IPS-NIHi11 (cell line): ENCODE measurements at regions not wholly inside any gene's neighbourhood (a gene's known extent, or its start where the extent isn't known, plus 50 kb on each side); places are given as distances from the start of the nearest gene placed in this dataset.
"Not testable (repeated sequence)": the region's sequence is repeated elsewhere in the genome, so short reads cannot be mapped to it uniquely, and the experiment has no call there.

Experiments used
- DNase-seq: peaks from one replicate; pipeline ENCODE4 v3.0.0; 2012; ENCODE audit warnings: mixed read lengths, low spot score

- not testable (repeated sequence) for DNase-seq
Measured at GRCh38 chr18:78283425-78283824, 696.2 kb upstream of the SALL3 start.

GRCh38 chr18:78292618-78293380 lies 686.8 kb upstream of the SALL3 start:
- DNase-seq = no peak

GRCh38 chr18:78293540-78293939 lies 686.1 kb upstream of the SALL3 start:
- no peak for DNase-seq

- DNase-seq = peak; percentile 56
Measured at GRCh38 chr18:78293940-78294541, 685.6 kb upstream of the SALL3 start.

- no peak for DNase-seq
Measured at GRCh38 chr18:78295262-78295661, 684.4 kb upstream of the SALL3 start.

- DNase-seq = no peak
Measured at GRCh38 chr18:78296166-78296565, 683.5 kb upstream of the SALL3 start.

- no peak for DNase-seq
Measured at GRCh38 chr18:78297048-78297447, 682.6 kb upstream of the SALL3 start.

- DNase-seq = no peak
Measured at GRCh38 chr18:78303519-78304191, 676.0 kb upstream of the SALL3 start.

DNA sequence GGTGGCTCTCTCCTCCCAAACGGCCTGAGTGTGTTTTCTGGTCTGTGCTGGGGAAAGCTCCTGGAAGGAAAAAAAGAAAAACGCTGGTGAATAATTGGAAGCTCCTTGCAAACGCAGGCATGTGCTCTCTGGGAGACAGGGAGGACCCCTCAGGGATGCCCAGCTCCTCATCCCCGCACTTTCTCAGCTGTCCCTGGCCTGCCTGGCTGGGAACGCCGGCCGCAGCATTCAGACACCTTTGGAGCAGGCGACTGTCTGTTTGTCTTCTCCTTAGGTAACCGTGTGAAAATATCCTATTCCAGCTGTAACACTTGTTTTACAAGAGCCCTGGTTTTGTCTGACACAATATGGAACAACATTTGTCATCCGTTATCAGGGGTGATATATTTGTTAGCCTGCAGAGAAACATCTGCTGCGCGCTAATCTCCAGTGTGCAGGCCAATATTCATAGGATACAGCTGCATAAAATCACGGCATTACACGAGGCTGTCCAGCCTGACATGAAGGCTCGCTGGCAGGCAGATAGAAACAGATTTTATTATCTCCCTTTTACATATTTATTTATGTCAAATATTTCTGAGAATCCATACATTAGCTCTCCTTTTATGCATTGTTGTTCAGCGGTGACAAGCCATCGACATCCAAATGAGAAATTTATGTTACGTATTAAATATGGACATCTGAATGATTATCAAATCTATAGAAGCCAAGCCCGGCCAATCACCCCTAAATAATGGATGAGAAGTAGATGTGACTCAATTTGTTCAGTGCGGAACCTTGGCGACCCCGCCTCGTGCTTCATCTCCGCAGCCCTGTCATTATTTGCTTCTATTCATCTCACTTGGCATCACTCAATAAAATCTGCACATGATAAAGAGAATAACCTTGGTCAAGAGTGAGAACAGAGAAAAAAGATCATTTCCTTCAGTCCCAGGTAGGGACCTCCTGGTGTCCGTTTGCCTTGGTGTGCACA lies 675.1 kb upstream of the SALL3 start:
- no peak for DNase-seq

DNA sequence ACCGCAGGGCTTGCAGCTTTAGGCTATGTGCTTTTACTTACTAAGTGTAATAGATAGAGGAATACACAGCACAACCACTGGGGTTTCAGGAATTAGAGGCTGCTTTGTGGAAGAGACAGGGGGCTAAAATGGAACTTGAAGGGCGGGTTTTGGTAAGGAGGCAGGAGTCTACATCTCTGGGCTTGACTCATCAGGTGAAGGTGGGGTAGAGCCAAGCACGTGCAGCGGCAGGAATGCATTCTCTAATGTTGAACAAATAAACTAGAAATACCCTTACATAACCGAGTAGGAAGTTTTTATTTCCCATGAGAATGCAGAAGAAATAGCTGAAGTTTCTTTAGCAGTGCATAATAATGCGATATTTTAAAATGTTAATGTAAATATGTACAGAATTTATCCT lies 673.8 kb upstream of the SALL3 start:
- no peak for DNase-seq

DNA sequence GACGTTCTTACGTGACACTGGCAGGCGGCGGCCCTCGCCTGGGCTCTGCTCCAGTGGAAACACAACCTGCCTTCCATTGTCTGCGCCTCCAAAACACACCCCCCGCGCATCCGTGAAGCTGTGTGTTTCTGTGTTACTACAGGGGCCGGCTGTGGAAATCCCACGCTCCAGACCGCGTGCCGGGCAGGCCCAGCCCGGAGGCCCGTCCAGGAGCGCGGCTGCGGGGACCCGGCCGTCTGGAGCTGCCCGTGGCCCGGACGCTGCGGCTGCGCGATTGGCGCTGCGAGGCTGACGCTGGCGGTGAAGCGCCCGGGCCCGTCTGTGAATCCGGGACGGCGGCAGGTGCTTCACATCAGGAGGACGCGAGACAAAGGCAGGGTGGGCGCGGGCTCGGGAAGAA lies 670.3 kb upstream of the SALL3 start:
- DNase-seq = no peak

DNA sequence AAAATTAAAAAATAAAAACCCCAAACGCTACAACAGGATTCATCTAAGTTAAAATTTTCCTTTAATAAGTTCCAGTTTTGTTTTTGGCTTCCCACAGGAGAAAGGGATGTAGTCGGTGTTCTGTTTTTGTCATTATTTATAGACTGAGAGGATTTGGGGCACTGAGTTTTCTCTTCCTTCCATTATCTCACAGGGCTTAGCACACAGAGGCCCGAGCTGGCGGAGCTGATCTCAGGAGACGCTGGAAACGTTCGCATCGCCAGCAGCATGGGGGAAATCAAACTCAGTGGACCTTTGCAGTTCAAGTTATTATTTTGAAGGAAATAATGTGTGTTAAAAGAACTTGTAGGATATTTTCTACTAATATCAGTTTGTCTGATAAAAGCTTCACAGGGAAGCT lies 669.7 kb upstream of the SALL3 start:
- no peak for DNase-seq

DNA sequence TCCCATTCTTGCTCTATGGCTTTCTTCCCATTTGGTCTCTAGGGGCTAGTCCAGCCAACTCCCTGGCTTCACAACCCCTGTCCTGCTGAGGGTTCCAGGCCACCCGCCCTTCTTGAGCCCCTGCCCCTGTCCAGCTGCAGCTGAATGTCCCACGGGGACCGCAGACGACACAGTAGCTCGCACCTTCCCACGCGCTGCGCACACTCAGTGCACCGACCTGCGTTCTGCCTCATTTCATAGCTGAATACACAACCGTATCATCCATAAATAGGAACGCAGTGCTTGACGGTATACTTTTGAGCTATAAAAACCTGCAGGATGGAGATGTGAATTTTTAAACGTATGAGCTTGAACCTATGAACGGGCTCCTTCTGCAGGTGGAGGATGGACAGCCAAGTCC lies 660.4 kb upstream of the SALL3 start:
- DNase-seq = no peak

- no peak for DNase-seq
Measured at GRCh38 chr18:78319961-78320360, 659.7 kb upstream of the SALL3 start.

- no peak for DNase-seq
Measured at GRCh38 chr18:78321402-78321801, 658.2 kb upstream of the SALL3 start.

DNA sequence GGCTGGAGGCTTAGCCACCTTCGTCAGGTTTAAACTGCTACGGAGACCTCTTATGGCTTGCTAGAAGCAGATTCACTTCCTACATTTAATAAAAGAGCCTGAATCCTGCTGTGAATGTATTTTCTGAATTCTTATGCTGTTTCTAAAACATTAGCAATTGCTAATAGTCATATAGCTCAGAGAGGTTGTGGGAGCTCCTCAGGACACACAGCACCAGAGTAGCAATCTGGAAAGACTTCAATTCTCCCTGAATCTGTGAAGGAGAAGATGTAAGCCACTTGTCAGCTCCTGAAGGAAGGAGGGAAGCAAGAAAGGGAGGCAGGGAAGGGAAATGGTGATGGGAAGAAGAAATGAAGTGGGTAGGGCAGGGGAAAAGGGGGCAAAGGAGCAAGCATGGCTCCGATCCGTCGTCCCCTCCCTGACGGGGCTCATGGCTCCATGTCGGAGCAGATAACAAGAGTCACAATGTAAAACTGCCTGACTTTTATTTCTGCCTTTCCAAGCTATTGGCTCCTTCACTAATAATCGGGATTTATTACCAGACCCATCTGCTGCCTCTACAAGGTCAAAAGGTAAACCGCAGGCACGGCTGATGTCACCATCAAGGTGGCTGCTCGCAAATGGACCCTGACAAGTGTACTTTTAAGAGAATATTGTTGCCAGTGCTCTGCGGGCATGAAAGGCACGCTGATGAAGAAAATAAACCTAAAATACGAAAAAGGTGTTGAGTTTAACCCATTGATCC lies 656.0 kb upstream of the SALL3 start:
- DNase-seq = no peak

GRCh38 chr18:78327643-78328042 lies 652.0 kb upstream of the SALL3 start:
- DNase-seq = no peak

GRCh38 chr18:78330766-78331165 lies 648.9 kb upstream of the SALL3 start:
- no peak for DNase-seq

GRCh38 chr18:78352910-78353309 lies 626.7 kb upstream of the SALL3 start:
- DNase-seq = no peak

DNA sequence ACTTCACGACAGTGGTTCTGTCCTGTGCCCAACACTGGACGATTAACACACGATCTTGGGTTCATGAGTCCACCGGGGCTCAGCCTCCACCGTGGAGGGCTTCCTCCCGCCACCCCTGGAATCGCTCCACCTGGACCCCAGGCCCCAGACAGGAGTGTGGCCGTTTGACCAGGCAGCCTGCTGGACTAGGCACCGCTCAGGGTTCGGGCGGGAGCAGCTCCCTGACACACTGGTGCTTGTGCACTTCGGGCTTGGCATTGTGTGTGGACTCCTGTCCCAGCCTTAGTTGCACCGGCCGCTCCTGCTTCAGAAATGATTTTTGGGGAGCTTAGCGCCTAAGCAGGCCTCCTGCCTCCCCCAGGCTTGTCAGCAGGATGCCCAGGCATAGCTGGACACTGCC lies 617.4 kb upstream of the SALL3 start:
- DNase-seq = no peak
